GM21529 (cell line): ENCODE measurements at regions not wholly inside any gene's neighbourhood (a gene's known extent, or its start where the extent isn't known, plus 50 kb on each side); places are given as distances from the start of the nearest gene placed in this dataset.

ENCODE experiments used
- ATAC-seq: cut with Tn5 transposase; IDR thresholded peaks from one replicate; pipeline ENCODE4 v1.9.1; 2021; ENCODE audit not compliant: unreplicated experiment

DNA sequence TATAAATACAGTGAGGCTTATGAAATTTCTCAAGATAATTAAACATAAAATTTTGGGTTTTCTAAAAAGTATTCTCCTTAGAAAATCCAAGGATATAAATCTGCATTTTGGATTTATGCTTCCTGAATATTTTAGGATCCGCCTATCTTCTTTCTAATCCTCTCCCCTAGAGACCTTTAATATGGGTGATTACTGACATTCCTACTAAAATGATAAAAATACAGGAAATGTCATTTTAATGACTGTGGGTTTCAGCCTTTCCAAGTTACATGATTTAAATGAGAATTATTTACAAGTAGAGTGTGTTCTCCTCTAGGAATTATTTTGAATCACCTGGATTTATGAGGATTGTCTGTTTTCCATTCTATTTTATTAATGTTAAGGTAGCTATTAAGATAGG, 150.4 kb downstream of the C7orf25 start:
- ATAC-seq, result no peak

DNA sequence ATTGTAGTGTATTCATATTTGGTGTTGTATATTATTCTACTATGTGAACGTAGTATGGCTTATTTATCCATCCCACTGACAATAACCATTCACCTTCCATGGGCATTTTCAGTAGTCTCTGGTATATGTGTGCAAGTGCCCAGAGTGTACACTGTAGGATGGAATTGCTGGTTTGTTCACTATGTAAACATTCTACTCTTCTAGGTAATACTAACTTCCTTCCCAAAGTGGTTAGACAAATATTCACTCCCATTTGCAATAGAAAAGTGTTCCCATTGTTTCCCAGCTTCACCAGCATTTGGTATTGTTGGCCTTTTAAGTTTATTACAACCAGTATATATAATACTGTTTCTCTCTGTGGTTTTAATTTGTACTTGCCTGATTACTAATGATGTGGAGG, 153.7 kb downstream of the C7orf25 start:
- no peak for ATAC-seq

GRCh38 chr7:42756841-42757240, 155.0 kb downstream of the C7orf25 start:
- no peak for ATAC-seq

GRCh38 chr7:42753811-42754363, 158.0 kb downstream of the C7orf25 start:
- ATAC-seq, result no peak

- no peak for ATAC-seq
These were observed 158.5 kb downstream of the C7orf25 start for GRCh38 chr7:42753367-42753766.

GRCh38 chr7:42750172-42750571, 161.7 kb downstream of the C7orf25 start:
- no peak for ATAC-seq

- ATAC-seq, result no peak
These were observed 164.8 kb downstream of the C7orf25 start for GRCh38 chr7:42747044-42747443.

DNA sequence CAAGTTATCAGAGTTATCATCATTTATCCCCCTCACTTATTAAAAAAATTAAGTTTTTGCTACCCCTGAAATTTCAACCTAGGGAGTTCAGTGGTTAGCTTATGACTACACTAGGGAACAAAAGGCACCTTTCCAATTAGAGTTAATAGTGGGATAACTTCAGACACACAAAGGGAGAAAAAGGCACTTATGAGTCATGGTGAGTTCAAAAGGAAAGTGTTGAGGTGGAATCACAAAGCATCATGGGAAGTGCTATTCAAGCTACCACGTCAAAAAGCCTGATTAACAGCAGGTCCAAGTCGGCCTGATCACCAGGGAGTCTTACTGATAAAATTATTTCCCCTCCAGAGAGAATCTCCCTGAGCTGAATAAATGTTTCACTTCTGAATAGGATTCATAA, 165.7 kb downstream of the C7orf25 start:
- ATAC-seq, result no peak

DNA sequence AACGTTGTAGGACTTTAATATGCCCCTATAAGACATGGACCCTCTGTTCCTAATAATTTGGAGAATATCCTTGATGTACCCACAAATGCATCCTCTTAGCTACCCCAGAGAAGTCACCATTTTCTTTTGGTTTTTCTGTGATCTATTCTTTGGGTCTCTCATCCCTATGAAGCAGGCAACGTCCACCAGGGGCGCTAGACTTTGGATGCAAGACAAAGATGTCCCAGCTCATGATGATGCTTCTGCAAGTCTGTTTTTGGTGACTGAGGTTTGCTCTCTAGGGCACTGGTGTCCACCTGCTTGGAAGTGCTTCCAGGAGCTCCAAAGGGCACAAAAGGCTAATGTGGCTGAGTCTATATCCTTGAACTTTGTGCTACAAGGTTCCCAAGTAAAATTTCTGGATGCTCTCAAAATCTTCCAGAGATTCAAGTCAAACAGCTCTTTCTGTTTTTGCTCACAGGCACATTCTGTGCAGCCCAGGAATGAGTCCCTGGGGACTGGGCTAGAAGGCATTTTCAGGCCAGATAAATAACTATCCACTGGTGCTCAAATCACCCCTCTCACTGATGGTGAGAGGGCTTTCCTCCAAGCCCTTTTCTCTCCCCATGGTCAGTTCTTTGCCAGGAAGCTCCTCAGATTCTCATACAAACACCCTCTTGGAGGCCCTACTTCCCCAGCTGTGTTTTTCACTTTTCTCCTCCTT, 166.4 kb downstream of the C7orf25 start:
- ATAC-seq, result no peak

DNA sequence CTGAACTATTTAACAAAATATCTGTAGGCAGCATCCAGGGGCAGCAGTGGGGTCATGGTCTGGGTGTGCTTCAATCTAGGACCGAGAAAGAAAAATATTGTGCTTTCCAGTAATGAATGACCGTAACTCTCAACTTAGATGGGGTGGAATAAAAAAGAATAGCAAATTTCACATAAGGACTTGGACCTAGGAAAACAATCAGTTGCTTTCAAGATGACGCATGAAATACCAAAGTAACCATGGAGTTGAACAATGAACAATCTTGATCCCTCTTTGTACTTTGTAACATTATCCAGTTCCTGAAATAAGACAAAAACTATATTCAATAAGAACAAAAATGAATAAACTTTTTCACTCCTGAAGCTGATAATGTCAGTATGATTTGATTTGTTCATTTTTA, 167.1 kb downstream of the C7orf25 start:
- no peak for ATAC-seq

- no peak for ATAC-seq
These were observed 168.6 kb downstream of the C7orf25 start for GRCh38 chr7:42743077-42743858.

DNA sequence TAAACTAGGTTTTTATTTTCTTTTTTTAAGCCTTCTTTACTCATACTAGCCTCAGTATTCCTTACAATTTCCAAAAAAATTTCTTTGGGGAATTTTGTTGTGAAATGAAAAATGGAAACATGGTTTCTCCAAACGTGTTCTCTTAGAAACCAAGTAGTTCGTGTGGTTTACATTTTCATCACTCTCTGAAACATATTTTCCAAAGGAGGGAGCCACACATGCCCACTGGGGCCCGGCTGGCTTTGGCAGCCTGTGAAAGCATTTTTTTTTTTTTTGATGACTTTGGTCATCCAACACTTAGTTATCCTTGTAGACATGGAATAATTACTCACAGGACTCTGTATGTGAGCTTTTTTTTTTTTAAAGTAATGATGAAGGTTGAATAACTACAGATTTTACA, 169.6 kb downstream of the C7orf25 start:
- ATAC-seq, result no peak

GRCh38 chr7:42740408-42740807, 171.5 kb downstream of the C7orf25 start:
- ATAC-seq, result no peak

- ATAC-seq, result no peak
These were observed 172.2 kb downstream of the C7orf25 start for GRCh38 chr7:42739638-42740037.

DNA sequence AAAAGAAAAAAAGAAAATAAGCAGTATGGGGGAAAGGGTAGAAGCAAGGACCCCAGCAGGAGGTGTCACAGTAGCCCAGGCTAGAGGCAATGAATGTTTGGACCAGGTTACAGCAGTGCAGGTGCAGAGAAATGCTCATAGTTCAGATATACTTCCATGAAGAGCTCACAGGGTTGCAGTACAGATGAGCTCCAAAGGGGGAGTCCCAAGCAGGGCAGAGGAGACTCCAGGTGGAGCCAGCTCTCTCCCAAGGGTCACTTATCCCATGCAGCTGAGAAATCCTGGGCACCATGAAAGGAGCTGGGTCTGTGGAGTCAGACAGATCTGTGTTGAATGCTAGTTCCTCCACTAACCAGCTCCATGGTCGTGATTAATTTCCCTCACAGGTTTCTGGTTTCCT, 174.9 kb downstream of the C7orf25 start:
- ATAC-seq, result no peak

DNA sequence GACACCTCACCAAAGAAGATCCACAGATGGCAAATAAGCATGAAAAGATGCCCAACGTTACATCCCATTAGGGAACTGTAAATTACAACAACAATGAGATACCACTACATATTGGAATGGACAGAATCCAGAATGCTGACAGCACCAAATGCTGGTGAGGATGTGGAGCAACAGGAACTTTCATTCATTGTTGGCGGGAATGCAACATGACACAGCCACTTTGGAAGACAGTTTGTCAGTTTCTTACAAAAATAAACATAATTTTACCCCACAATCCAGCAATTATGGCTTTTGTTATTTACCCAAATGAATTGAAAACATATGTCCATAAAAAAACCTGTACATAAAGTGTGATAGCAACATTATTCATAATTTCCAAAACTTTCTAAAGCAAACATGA, 176.8 kb downstream of the C7orf25 start:
- no peak for ATAC-seq

- no peak for ATAC-seq
These were observed 177.3 kb downstream of the C7orf25 start for GRCh38 chr7:42734568-42734967.

DNA sequence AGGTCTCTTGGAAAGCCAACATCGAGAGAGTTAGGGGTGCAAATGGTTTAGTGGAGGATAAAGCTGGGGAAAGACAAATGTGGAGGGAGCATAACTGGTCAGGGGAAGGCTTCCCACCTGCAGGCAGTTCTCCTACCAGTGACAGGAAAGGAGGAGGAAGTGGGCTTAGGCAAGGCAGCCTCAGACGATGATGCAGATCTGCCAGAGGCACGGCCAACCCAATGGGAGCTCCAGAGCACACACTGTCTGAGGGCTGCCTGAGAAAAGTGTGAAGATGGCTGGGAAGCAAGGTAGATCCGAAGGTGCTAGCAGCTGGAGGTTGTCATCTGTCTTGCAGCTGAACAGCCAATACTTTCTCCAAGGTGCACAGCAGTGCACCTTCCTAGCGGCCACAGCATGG, 178.8 kb downstream of the C7orf25 start:
- ATAC-seq, result no peak

DNA sequence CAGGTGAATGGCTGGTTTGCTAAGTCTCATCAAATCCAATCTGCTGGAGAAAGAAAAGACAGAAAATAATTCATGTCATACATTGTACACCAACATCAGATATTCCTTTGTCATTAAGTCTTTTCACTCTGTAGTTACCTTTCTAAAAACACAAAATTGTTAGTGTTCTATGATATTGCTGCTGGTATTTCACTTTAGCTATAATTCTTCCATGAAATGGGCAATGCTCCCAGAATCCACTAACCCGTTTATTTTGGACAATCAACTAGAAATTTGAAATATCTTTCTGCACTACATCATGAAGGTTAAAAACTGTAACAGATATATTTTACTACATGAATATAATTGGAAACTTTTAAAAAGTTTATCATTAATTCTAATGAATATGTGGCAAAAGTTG, 181.3 kb downstream of the C7orf25 start:
- ATAC-seq, result no peak

GRCh38 chr7:42729053-42729765, 182.7 kb downstream of the C7orf25 start:
- no peak for ATAC-seq

DNA sequence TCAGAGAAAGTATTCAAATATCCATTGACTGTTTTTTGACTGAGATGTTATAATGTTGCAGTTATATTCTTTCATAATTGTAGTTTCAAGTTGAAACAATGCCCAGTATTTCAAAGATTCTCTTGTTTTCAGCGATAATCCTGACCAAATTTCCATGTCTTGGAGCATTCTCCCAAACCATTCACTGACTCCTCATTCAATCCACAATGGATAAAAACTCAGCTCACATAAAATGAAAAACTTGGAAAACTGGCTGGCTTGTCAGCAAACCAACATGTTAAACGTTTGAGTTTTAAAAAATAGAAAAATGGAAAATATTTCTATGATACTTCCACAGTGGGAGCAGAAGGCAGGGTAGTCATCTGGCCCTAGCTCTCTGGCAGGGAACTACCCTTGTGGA, 184.4 kb downstream of the C7orf25 start:
- ATAC-seq, result no peak
